Activated naive CD4-positive, alpha-beta T cell treated with anti-CD3 and anti-CD28 coated beads, Interleukin-2, amount 50 U/mL, for 24 hours (primary cell): ENCODE measurements at regions not wholly inside any gene's neighbourhood (a gene's known extent, or its start where the extent isn't known, plus 50 kb on each side); places are given as distances from the start of the nearest gene placed in this dataset.

ENCODE experiments used
- H3K27ac Mint-ChIP-seq: one replicate; pipeline ENCODE4 v1.8.0; 2021; ENCODE audit warnings: mild to moderate bottlenecking, mixed read lengths
- H3K27me3 Mint-ChIP-seq: one replicate; pipeline ENCODE4 v1.8.0; 2021; ENCODE audit warnings: mixed read lengths
- H3K36me3 Mint-ChIP-seq: one replicate; pipeline ENCODE4 v1.8.0; 2021; ENCODE audit warnings: mixed read lengths
- H3K4me1 Mint-ChIP-seq: one replicate; pipeline ENCODE4 v1.8.0; 2021; ENCODE audit warnings: mixed read lengths
- H3K4me3 Mint-ChIP-seq: one replicate; pipeline ENCODE4 v1.8.0; 2021; ENCODE audit warnings: mild to moderate bottlenecking, mixed read lengths
- H3K9me3 Mint-ChIP-seq: one replicate; pipeline ENCODE4 v1.8.0; 2021; ENCODE audit warnings: mixed read lengths

DNA sequence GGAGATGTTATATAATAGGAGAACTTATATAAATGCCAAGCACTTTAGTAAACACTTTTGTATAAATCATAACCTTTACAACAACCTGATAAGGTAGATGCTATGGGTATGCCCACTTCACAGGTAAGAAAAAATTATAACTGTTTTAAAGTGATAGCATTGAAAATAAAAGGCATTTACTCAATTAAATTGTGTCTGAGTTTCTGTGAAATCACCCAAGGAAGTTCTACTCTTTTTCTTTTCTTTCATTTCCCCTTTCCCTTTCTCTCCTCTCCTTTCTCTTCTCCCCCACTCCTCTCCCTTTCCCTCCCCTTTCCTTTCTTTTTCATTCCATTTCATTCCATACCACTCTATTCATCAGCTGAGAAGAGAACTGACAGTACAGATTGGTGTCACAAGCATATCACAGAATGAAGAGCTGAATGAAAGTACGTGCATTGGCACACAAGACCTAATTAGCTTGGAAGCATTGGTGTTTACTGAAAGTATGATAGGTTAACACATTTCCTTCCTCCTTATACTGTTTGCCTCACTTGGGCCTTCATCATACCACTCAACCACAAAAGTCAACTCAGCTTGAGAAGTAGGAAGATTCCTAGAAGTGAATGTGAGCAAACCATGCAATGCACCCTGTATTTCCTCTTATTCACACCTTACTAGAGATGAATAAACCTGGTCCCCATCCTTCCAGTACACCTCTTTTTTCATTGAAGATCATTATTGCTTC lies 117.9 kb upstream of the AGR3 start:
- Mint-ChIP-seq H3K36me3 (no peaks in the 10 kb centered on the region), H3K9me3 (peaks cover 11% of the 10 kb centered on the region), H3K27me3 (no peaks in the 10 kb centered on the region), H3K27ac (no peak overlapping the region), H3K4me3 (no peak overlapping the region), H3K4me1 (peaks cover 7% of the 10 kb centered on the region)

DNA sequence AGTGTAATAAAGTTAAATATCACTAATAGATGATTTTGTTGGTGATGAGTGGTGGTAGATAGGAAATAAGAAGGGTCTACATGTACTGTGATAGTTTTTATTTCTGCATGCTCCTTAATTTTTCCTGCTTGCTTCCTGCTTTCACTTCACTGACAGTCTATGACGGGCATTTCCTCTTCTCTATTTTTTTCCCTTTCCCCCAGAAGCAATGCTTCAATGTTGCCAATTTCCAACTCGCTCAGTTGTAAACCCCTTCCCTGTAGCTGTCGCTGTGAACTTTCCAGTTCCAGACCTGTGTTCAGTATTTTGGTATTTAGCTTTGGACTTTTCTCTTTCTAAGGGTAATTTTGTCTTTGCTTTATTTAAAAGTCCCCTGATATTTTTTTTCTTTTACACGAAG lies 123.5 kb upstream of the AGR3 start:
- Mint-ChIP-seq H3K27ac (no peak overlapping the region), H3K4me1 (peaks cover 6% of the 10 kb centered on the region), H3K4me3 (no peak overlapping the region), H3K9me3 (no peaks in the 10 kb centered on the region), H3K36me3 (no peaks in the 10 kb centered on the region), H3K27me3 (no peaks in the 10 kb centered on the region)

DNA sequence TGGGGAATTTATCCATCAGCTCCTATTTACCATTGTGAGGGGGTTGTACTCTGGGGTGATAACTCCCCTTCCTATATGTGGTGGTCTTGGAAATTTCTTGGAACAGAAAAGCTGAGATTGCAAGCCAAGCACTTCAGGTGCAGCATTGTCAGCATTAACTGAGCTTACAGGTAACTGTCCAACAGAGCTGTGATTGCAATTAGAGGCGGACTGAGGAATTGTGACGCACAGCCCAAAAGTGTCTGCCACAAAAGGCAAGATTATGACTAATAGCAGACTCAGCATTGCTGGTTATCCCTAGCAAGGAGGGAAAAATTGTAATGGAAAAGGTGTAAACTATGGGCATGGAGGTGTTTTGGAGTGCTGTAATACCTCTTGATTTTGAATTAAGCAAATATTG lies 126.1 kb upstream of the AGR3 start:
- Mint-ChIP-seq H3K4me3 (no peak overlapping the region), H3K4me1 (peaks cover 12% of the 10 kb centered on the region), H3K36me3 (no peaks in the 10 kb centered on the region), H3K9me3 (no peaks in the 10 kb centered on the region), H3K27me3 (no peaks in the 10 kb centered on the region), H3K27ac (no peak overlapping the region)

DNA sequence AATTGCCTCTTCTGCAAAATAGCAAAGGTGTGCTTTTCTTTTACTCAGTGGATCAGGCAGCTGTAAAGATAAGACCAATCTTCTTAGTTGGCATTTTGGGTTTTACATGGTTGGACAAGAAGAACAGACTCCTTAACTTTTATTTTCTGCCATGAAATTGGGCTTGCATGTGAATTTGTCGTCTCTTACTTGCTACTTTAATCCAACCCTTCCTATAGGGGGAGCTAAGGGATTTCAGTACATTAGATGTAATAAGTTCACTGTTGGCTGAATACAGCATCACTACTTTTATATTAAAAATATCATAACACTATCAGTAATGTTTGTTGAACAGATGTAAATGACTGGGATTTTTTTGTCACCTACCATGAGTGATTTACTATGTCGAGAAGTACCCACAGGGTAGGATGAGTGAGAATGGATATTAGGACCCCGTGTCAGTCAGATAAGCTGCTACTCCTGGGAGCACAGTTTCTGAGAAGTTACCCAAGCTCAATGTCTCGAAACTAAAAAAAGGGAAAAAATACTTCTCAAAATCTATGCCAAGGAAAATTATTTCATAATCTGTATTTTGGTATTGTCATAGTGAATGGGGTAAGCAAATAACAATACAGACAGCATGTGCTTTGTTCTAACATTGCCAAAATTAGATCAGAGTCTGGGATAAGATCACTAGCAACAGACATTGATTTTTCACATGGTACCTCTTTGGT lies 127.4 kb upstream of the AGR3 start:
- no peaks in the 10 kb centered on the region for H3K27me3 Mint-ChIP-seq
- no peaks in the 10 kb centered on the region for H3K36me3 Mint-ChIP-seq
- H3K9me3 Mint-ChIP-seq = no peaks in the 10 kb centered on the region
- H3K4me3 Mint-ChIP-seq = no peak overlapping the region
- peaks cover 12% of the 10 kb centered on the region for H3K4me1 Mint-ChIP-seq
- H3K27ac Mint-ChIP-seq = no peak overlapping the region

DNA sequence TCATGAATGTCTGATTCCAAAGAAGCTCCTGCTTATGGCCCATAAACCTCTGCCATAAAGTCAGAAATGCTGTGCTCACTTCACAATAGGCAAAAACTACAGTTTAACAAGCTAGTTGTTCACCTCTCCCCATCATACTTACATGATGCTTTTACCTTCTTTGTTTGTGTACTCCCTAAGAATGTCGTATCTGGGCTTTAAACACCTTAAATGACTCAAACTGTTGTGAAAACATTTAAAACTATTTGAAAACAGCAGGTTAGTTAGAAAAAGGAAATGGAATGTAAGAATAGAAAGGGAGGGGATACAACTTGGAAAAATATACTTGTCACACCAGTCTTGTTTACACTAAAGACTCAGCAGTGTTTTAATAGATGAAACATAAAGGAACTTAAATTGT lies 128.2 kb upstream of the AGR3 start:
- Mint-ChIP-seq H3K4me1 (peaks cover 12% of the 10 kb centered on the region), H3K4me3 (no peak overlapping the region), H3K27ac (peak overlapping the region; percentile 44), H3K27me3 (no peaks in the 10 kb centered on the region), H3K9me3 (no peaks in the 10 kb centered on the region), H3K36me3 (no peaks in the 10 kb centered on the region)

DNA sequence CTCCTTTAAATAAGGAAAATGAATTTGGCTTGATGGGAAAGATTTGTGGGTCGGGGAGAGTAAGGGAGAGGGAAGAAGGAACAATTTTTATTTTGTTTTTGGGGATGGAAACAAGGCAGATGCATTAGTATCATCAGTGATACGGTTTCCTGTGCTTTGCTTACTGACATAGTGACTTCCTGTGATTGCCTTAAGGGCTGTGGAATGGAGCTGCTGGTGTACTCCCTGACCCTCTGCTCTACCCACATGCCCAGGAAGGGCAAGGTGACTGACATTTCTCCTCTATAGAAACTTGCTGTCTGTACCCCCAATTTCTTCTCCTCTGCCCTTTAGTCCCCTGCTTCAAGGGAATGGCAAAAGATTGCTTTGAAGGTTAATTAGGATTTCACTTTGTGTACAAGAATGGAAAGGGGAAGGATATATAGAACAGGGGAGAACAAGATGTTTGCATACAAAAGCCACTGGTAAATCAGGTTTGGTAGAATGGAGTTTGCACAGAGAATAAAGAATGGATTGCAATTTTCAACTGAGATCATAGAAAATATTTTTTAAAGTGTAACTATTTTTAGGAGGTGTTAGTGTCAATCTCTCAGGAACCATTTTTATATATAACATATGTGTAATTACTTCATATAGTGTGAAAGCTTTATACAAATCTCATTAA lies 129.0 kb upstream of the AGR3 start:
- Mint-ChIP-seq H3K4me1 (peaks cover 12% of the 10 kb centered on the region), H3K4me3 (no peak overlapping the region)

DNA sequence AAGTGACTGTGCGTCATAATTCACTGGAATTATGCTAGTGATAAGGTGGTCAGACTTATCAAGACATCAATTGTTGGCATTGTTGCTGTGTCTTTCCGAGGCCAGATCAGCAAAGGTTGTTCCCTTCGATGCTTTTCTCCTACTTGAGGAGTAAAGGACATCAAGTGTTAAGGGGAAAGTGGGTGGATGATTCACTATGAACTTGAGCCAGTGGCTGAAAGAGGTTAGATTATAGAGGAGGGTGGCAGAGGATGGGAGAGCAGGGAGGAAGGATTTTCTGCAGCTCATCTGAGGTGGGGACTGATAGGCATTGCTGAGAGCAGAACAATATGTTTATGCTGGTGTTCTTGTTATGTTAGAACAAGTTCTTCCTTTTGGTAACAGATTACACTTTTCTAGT lies 131.4 kb upstream of the AGR3 start:
- H3K27me3 Mint-ChIP-seq = no peaks in the 10 kb centered on the region
- H3K4me1 Mint-ChIP-seq = peaks cover 12% of the 10 kb centered on the region
- no peak overlapping the region for H3K27ac Mint-ChIP-seq
- no peak overlapping the region for H3K4me3 Mint-ChIP-seq
- no peaks in the 10 kb centered on the region for H3K9me3 Mint-ChIP-seq
- no peaks in the 10 kb centered on the region for H3K36me3 Mint-ChIP-seq

More for the DNA sequence above, 129.0 kb upstream of the AGR3 start:
- peak overlapping the region; percentile 9 for H3K27ac Mint-ChIP-seq
- H3K27me3 Mint-ChIP-seq = no peaks in the 10 kb centered on the region
- H3K36me3 Mint-ChIP-seq = no peaks in the 10 kb centered on the region
- H3K9me3 Mint-ChIP-seq = no peaks in the 10 kb centered on the region

DNA sequence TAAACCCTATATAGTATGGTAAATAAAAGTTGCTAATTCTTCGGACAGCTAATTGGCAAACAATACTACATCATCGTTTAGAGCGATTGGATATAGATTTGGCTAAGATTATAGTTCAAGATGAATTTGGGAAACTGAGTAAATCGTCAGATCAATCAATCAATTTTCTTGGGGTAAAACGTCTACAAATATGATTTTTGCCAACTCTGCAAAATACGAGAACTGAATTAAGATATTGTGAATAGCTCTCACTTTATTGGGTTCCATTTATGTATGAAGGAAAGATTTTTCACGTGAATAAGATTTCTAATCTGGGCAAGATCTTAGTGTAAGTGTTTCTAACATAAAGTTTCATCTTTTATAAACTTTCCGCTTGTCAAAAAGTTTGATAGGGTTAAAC lies 132.9 kb upstream of the AGR3 start:
- no peaks in the 10 kb centered on the region for H3K9me3 Mint-ChIP-seq
- no peak overlapping the region for H3K4me3 Mint-ChIP-seq
- peaks cover 11% of the 10 kb centered on the region for H3K4me1 Mint-ChIP-seq
- no peaks in the 10 kb centered on the region for H3K36me3 Mint-ChIP-seq
- no peaks in the 10 kb centered on the region for H3K27me3 Mint-ChIP-seq
- no peak overlapping the region for H3K27ac Mint-ChIP-seq

DNA sequence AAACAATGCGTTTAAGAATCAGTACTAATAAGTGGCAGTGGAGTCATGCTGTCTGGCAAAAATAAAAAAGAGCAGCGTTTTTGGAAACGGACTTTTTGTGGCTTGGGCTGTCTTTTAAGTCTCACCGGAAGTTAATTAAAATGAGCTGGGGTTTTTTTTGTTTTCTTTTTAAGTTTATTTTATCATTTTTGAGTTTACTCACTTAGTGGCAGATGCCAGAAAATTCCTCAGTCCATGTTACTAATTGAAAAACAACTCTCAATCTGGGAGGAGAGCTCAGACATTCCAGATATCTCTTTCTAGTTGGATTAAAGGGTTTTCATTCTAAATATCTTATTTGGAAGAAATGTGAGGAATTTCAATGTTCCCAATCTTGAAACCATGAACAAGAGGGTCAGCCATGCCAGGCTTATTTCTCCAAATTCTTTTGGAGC lies 133.8 kb upstream of the AGR3 start:
- Mint-ChIP-seq H3K36me3 (no peaks in the 10 kb centered on the region), H3K4me1 (peaks cover 3% of the 10 kb centered on the region), H3K9me3 (no peaks in the 10 kb centered on the region), H3K27ac (no peak overlapping the region), H3K27me3 (no peaks in the 10 kb centered on the region), H3K4me3 (no peak overlapping the region)

DNA sequence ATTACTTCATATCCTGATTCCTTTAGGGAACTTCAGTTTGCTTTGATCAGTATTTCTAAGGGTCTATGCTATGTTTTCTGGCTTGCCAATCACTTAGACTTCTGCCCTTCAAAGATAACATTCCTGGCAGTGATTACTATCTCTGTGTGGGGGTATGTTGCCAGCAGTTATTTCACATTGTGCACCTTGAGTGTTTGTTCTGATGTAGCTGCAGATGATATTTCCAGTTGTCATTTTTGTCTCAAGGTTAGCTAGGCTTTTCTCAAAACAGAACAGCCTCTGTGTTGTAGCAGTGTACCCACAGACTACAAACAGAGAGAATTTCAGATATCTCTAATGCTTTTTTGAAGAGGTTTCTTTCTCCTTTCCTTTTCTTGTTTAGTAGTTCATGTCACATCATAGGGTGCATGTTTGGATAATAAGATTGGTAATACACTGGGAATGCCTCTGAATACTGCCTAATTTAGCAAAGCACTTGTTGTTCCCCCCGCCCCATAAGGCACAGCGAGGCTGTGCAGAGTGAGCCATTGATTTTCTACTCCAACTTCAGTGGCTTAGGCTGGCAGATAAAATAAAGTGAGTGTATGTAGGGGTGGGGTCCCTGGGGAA lies 134.7 kb upstream of the AGR3 start:
- Mint-ChIP-seq H3K4me3 (no peak overlapping the region), H3K27ac (peak overlapping the region; percentile 80), H3K4me1 (no peaks in the 10 kb centered on the region), H3K9me3 (no peaks in the 10 kb centered on the region), H3K27me3 (no peaks in the 10 kb centered on the region), H3K36me3 (no peaks in the 10 kb centered on the region)

DNA sequence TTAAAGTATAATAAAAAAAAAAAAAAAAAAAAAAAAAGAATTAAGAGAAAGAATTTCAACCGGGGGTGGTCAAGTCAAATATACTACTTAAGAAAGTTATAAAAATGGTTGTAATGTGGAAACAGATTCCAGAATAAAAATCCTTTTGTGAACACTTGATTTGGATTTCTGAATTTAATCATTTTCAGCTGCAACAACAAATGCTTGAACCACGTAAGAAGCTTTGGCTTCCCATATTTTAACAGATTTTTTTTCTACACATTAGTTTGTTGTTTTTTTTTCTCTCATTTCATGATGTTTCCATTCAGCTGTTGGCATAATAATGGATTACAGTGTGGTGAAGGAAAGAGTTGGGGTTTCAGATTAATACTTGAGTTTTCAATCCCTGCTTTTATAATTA lies 137.3 kb upstream of the AGR3 start:
- Mint-ChIP-seq H3K27ac (no peak overlapping the region), H3K36me3 (no peaks in the 10 kb centered on the region), H3K9me3 (no peaks in the 10 kb centered on the region), H3K4me1 (peaks cover 10% of the 10 kb centered on the region), H3K27me3 (no peaks in the 10 kb centered on the region), H3K4me3 (no peak overlapping the region)

DNA sequence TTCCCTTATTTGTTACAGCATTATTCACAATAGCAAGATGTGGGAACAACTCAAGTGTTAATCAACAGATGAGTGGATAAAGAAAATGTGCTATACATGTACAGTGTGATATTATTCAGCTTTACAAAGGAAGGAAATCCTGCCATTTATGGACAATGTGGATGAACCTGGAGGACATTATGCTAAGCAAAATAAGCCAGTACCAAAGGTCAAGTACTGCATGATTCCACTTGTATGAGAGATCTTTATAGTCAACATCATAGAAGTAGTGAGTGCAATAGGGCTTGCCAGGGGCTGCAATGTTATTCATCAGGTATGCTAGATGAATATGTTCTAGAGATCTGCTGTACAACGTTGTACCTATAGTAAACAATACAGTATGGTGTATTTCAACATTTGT lies 138.5 kb upstream of the AGR3 start:
- no peaks in the 10 kb centered on the region for H3K9me3 Mint-ChIP-seq
- peaks cover 2% of the 10 kb centered on the region for H3K27me3 Mint-ChIP-seq
- no peaks in the 10 kb centered on the region for H3K36me3 Mint-ChIP-seq

DNA sequence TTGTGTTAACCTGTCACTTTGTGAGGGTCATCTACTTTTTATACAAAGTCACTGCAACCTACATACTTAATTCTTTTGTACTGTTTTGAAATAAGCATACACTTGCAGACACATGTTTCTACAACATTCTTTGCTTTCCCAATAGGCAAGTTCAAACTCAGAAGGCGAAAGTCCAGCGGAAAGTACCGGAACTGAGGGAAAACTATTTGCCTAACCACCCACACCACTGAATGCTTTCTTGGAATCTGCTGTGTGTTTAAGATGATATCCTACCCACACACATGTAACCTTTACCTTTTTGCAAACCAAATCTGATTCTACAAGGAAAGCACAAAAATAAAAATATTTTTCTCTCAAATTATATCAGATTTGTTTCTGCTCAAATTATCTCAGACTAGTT lies 139.4 kb upstream of the AGR3 start:
- Mint-ChIP-seq H3K27ac (no peak overlapping the region), H3K9me3 (no peaks in the 10 kb centered on the region), H3K27me3 (peaks cover 2% of the 10 kb centered on the region), H3K4me1 (peaks cover 10% of the 10 kb centered on the region), H3K36me3 (no peaks in the 10 kb centered on the region), H3K4me3 (no peak overlapping the region)

More for the DNA sequence above, 138.5 kb upstream of the AGR3 start:
- H3K4me1 Mint-ChIP-seq = peaks cover 10% of the 10 kb centered on the region
- H3K4me3 Mint-ChIP-seq = no peak overlapping the region
- H3K27ac Mint-ChIP-seq = no peak overlapping the region

DNA sequence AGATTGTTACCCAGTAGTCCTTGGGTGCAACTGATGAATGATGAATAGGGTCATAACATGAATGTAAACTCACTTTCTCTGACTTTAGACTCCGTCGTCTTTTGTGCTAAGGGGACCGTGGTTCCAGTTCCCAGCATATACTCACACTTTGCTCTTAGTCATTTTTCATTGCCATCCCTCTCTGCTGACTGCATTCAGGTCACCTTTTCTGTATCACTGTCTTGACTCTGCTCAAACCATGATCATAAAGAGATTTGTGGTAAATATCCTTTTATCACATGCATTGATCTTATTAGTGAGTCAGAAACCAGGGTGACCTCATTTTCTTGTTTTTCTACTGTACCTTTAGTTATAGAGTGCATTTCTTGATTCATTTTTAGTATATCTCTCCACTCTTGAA lies 141.1 kb upstream of the AGR3 start:
- no peak overlapping the region for H3K4me3 Mint-ChIP-seq

DNA sequence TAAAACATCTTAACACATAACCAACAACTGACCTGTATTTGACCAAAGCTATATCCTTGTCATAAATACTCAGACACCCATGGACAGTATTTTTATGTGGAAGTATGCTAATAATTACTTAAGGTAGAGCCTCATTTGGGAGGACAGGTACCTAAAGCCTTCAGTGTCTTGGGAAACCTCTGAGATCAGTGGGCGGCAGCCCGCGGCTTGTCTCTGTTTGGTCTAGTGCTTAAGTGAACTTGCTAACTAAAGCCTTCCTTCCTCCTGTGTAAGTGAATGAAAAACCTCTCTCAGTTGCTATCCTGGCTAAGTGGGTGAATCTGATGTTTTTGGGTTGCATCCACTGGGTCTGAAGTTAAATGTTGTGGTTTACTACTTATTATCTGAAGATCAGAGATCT lies 144.5 kb upstream of the AGR3 start:
- Mint-ChIP-seq H3K27me3 (peaks cover 4% of the 10 kb centered on the region), H3K9me3 (no peaks in the 10 kb centered on the region), H3K36me3 (no peaks in the 10 kb centered on the region), H3K4me3 (no peak overlapping the region), H3K27ac (no peak overlapping the region), H3K4me1 (peaks cover 17% of the 10 kb centered on the region)

More for the DNA sequence above, 141.1 kb upstream of the AGR3 start:
- H3K27me3 Mint-ChIP-seq = peaks cover 4% of the 10 kb centered on the region
- peaks cover 10% of the 10 kb centered on the region for H3K4me1 Mint-ChIP-seq
- H3K9me3 Mint-ChIP-seq = no peaks in the 10 kb centered on the region
- H3K27ac Mint-ChIP-seq = no peak overlapping the region
- H3K36me3 Mint-ChIP-seq = no peaks in the 10 kb centered on the region
